Peyer's patch (tissue), 4 donors: ENCODE measurements at regions not wholly inside any gene's neighbourhood (a gene's known extent, or its start where the extent isn't known, plus 50 kb on each side); places are given as distances from the start of the nearest gene placed in this dataset.

Experiments
- DNase-seq, 3 donors: peaks; one replicate each; pipeline ENCODE4 v3.0.0-alpha.2; 2017 to 2019
- H3K27ac ChIP-seq, 4 donors: fragments of 200-600 bp; sonication (generic); one replicate each; pipeline ENCODE4 v1.5.1; 2016 to 2019
- H3K27me3 ChIP-seq, 2 donors: fragments of 200-600 bp; sonication (generic); one replicate each; pipeline ENCODE4 v1.5.1; 2019
- H3K36me3 ChIP-seq, 3 donors: fragments of 200-600 bp; sonication (generic); one replicate each; pipeline ENCODE4 v1.5.1; 2016 to 2019
- H3K4me1 ChIP-seq, 4 donors: fragments of 200-600 bp; sonication (generic); one replicate each; pipeline ENCODE4 v1.5.1; 2016 to 2019
- H3K4me3 ChIP-seq, 4 donors: fragments of 200-600 bp; sonication (generic); 1 replicate in 3 of 4; 2 replicates in 1 of 4; pipeline ENCODE4 v1.5.1; 2016 to 2019; ENCODE audit warnings: mild to moderate bottlenecking in 1 of 4
- H3K9me3 ChIP-seq, 4 donors: fragments of 200-600 bp; sonication (generic); one replicate each; pipeline ENCODE4 v1.5.1; 2016 to 2019; ENCODE audit warnings: mild to moderate bottlenecking in 1 of 4
- POLR2A ChIP-seq, 2 donors: fragments of 450-650 bp; IDR thresholded peaks; one replicate each; pipeline ENCODE4 v1.5.1; 2017; ENCODE audit warnings: antibody characterized with exemption in 2 of 2, mild to moderate bottlenecking in 2 of 2, moderate library complexity in 2 of 2
- TF ChIP-seq, protein P1 (sequence below), 6 experiments: fragments of 450-650 bp in 4 of 6; fragments of 200-600 bp in 2 of 6; sonication (generic) in 1 of 6; IDR thresholded peaks; one replicate each; pipeline ENCODE4 v1.5.1; 2017 to 2019; ENCODE audit warnings: antibody characterized with exemption in 6 of 6, mild to moderate bottlenecking in 3 of 6, moderate library complexity in 1 of 6

DNA sequence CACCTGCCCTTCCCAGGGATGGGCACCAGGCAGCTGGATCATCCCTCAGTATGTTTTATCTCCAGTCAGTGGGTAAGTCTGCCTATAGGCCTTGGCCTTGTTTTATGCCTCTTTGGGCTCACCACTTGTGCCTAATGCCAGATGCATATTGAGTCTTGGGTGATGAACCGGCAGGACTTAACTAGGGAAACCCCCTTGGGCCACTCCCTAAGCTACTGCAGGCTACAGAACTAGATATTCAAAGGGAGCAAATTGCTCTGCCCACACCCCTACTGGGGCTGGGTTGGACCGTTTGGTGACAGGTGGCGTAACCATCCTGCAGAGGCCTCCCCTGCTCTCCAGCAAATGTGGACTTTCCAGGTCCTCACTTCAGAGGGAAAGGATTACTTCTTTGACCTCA, 115.7 kb upstream of the GDF10 start:
- Histone ChIP-seq H3K27me3 (no peaks in the 10 kb centered on the region), H3K9me3 (no peaks in the 10 kb centered on the region), H3K36me3 (no peaks in the 10 kb centered on the region), H3K4me1 (no peaks in the 10 kb centered on the region), H3K27ac (no peak overlapping the region), H3K4me3 (no peak overlapping the region)
- TF ChIP-seq POLR2A (IDR thresholded peaks at IDR 0.05): no peak
- TF ChIP-seq, protein P1, sequence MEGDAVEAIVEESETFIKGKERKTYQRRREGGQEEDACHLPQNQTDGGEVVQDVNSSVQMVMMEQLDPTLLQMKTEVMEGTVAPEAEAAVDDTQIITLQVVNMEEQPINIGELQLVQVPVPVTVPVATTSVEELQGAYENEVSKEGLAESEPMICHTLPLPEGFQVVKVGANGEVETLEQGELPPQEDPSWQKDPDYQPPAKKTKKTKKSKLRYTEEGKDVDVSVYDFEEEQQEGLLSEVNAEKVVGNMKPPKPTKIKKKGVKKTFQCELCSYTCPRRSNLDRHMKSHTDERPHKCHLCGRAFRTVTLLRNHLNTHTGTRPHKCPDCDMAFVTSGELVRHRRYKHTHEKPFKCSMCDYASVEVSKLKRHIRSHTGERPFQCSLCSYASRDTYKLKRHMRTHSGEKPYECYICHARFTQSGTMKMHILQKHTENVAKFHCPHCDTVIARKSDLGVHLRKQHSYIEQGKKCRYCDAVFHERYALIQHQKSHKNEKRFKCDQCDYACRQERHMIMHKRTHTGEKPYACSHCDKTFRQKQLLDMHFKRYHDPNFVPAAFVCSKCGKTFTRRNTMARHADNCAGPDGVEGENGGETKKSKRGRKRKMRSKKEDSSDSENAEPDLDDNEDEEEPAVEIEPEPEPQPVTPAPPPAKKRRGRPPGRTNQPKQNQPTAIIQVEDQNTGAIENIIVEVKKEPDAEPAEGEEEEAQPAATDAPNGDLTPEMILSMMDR (IDR thresholded peaks at IDR 0.05): no peak
- DNase-seq: no peak

DNA sequence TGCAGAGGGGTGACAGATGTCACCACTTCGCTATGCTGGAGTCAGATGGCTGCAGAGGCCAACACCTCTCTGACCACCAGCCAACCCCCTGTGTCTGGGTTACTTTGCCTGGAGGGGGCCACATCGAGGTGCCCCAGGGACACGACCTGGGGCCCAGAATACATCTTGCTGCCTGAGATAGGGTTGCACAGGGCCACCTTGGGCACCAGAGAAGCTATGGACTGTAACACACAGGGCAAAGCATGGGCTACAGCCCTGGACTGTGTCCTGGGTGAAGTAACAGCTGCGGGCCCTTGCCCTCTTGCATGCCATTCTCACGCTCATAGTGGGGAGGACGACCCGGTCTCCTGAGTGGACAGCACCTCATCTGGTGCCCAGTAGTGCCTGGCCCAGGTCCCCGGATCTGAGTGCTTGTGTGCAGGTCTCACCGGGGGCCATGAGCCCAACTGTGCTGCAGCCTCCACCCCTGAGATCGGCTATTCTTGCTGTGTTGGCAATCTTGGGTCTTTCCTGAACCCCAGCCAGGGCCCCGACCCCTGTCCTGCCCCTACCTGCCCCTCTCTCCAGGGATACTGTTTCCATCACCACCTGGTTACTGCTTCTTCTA, 115.2 kb upstream of the GDF10 start:
- TF ChIP-seq, protein P1 (IDR thresholded peaks at IDR 0.05): no peak
- no peak for TF ChIP-seq POLR2A (IDR thresholded peaks at IDR 0.05)
- H3K4me3 ChIP-seq: no peak overlapping the region
- no peaks in the 10 kb centered on the region for H3K27me3 ChIP-seq
- no peaks in the 10 kb centered on the region for H3K36me3 ChIP-seq
- no peak for DNase-seq
- no peaks in the 10 kb centered on the region for H3K9me3 ChIP-seq
- no peak overlapping the region for H3K27ac ChIP-seq
- H3K4me1 ChIP-seq: no peaks in the 10 kb centered on the region

DNA sequence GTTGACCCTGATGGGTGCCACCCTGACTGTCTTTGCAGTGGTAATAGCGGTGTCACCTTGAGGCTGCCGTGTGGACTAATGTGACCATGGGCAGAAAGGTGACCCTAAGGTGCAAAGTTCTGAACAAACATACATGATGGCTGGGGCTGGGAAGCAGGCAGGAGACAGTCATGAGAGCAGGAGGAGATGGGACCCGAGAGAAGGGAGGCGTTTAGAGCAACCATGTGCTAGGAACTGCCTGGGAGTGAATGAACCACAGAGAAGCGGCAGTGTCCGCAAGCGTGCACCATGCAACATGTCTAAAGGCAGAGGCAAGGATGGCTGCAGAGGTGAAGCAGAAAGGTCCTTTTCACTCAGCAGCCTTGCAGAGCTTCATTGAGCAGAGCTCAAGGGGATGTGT, 113.1 kb upstream of the GDF10 start:
- Histone ChIP-seq H3K4me1 (no peaks in the 10 kb centered on the region), H3K27ac (no peak overlapping the region), H3K9me3 (no peaks in the 10 kb centered on the region), H3K27me3 (no peaks in the 10 kb centered on the region), H3K4me3 (no peak overlapping the region), H3K36me3 (no peaks in the 10 kb centered on the region)
- DNase-seq: no peak
- no peak for TF ChIP-seq POLR2A (IDR thresholded peaks at IDR 0.05)
- TF ChIP-seq, protein P1 (IDR thresholded peaks at IDR 0.05): no peak

- H3K27me3 ChIP-seq: no peaks in the 10 kb centered on the region
- no peaks in the 10 kb centered on the region for H3K4me1 ChIP-seq
- H3K4me3 ChIP-seq: no peak overlapping the region
- H3K27ac ChIP-seq: no peak overlapping the region
- H3K9me3 ChIP-seq: no peaks in the 10 kb centered on the region
- DNase-seq: no peak
- TF ChIP-seq, protein P1 (IDR thresholded peaks at IDR 0.05): no peak
- no peak for TF ChIP-seq POLR2A (IDR thresholded peaks at IDR 0.05)
- no peaks in the 10 kb centered on the region for H3K36me3 ChIP-seq
Measured at GRCh38 chr10:47187592-47187991, 112.4 kb upstream of the GDF10 start.

DNA sequence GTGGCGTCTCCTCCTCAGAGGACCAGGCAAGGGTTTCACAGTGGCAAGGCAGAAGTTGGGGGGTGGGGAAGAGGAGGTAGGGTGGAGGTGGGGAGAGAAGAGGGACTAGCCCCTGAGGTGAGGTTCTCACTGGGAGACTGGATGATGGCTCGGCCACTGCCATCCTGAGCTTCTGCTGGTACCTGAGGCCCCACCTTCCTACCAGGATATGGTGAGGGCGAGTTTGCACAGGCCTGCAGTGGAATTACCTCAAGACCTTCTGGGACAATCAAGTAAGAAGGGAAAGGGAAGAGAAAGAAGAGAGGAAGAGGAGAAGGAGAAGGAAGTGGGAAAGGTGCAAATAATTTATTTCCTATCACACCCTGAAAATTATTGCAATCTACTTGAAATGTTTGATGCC, 111.8 kb upstream of the GDF10 start:
- no peaks in the 10 kb centered on the region for H3K36me3 ChIP-seq
- H3K27me3 ChIP-seq: no peaks in the 10 kb centered on the region
- DNase-seq: no peak
- no peak overlapping the region for H3K27ac ChIP-seq
- H3K9me3 ChIP-seq: no peaks in the 10 kb centered on the region
- no peaks in the 10 kb centered on the region for H3K4me1 ChIP-seq
- no peak for TF ChIP-seq POLR2A (IDR thresholded peaks at IDR 0.05)
- TF ChIP-seq, protein P1 (IDR thresholded peaks at IDR 0.05): no peak
- no peak overlapping the region for H3K4me3 ChIP-seq

DNA sequence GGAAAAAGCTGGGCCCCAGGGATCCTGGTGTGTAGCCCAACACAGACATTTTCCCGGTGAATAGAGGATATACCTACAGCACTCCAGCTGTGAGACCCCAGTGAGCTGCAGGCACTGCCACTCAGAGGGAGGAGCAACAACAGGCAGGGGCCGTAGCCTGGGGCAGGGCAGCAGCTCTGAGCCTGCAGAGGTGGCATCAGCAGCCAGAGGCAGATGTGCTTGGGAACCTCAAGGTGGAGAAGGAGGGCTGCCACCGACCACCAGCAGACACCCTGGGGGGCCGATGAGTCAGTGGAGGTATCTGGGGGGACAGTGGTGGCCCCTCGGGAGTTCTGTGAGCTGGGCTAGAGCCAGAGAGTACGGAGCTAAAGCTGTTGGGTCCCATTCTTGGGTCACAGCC, 110.2 kb upstream of the GDF10 start:
- Histone ChIP-seq H3K27me3 (no peaks in the 10 kb centered on the region), H3K9me3 (no peaks in the 10 kb centered on the region), H3K27ac (no peak overlapping the region), H3K4me1 (no peaks in the 10 kb centered on the region), H3K36me3 (no peaks in the 10 kb centered on the region), H3K4me3 (no peak overlapping the region)
- no peak for DNase-seq
- TF ChIP-seq, protein P1 (IDR thresholded peaks at IDR 0.05): no peak
- no peak for TF ChIP-seq POLR2A (IDR thresholded peaks at IDR 0.05)
